NCI-H2107 treated with DMSO at 0.1 percent for 48 hours (cell line): ENCODE measurements at regions not wholly inside any gene's neighbourhood (a gene's known extent, or its start where the extent isn't known, plus 50 kb on each side); places are given as distances from the start of the nearest gene placed in this dataset.
"Not testable (repeated sequence)": the region's sequence is repeated elsewhere in the genome, so short reads cannot be mapped to it uniquely, and the experiment has no call there.

ENCODE experiments used
- DNase-seq: peaks from one replicate; lab custom pipeline; 2025; ENCODE audit not compliant: unreplicated experiment; lab: John Stamatoyannopoulos, UW

DNA sequence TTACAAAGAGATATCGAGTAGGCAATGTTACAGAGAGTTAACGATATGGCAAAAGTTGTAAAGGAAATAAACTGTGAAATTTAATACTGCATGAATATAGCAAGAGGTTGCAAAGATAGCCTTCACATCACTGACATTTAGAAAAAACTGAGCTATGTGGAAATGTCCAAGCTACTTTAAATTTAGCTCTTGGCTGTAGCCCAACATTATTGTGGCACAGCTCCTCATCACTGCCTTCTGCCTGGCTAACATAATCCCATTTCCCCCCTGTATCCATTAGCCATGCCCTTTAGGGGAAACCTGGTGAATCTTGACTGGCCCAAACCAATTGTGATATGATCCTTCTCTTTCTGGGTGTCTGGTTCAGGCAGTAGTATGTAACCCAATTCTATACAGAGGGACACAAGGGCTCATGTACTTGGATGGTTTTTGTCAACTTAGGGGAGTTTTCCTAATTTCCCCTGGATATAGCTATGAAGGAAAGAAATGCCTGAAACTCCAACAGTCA lies 115.4 kb downstream of the PFDN4 start:
- no peak for DNase-seq

DNA sequence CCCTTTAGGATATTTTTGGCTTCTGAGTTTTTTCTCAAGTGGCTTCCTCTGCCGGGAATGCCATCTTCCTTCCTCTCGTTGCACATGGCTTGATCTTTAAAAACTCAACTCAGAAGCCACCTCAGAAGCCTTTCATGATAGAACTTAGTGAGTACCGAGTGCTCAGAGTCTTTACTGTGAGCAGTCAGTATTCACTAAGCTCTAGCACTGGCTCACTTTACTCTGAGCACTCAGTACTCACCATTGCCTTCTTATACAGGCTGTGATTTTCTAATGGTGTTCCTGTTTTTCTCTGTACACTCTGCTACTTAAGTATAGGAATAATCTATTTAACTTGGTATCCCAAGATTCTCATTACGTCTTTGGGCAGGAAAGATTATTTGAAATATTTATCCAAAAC lies 116.2 kb downstream of the PFDN4 start:
- no peak for DNase-seq

DNA sequence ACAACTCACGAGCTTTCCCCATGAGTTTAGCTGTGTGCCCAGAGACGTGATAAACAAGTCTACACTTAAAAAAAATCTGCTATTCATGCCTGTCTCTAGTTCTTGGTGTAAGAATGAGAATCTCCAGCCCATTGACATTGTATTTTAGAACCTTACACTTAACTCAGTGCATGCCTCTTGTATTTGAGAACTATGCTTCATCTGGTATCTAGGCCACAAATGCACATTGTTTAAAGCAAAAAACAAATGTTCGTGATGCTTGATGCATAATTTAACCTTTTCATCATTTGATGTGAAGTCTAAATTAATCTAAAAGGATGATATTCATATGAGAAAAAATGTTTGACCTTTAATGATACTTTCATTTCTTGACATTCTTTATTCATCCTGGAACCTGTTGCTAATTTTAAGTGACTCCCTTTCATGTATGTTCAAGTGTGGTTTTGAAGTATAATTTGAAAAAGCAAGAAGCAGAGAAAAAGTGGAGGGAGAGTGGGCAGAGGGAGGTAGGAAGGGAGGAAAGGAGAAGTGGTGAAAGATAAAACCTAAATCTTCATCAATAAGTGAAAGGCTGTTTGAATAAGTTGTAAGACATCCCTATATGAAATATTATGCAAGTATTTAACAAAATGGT lies 116.9 kb downstream of the PFDN4 start:
- DNase-seq = no peak

DNA sequence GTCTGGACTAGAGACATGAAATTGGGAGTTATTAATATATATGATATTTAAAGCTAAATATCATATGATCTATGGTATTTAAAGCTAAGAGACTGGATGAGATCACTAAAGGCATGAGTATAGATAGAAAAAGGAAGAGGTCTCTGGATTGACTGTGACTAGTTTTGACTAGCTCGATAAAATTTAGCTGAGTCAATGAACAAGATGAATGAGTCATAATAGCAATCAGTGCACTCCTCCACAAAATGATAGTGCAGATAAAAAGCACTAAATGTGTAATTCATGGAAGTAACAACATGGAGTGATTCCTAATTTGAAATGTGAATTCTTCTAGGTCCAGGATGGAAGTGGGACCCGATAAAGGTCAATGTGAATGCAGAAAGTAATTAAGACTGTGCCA lies 127.4 kb downstream of the PFDN4 start:
- DNase-seq = no peak

DNA sequence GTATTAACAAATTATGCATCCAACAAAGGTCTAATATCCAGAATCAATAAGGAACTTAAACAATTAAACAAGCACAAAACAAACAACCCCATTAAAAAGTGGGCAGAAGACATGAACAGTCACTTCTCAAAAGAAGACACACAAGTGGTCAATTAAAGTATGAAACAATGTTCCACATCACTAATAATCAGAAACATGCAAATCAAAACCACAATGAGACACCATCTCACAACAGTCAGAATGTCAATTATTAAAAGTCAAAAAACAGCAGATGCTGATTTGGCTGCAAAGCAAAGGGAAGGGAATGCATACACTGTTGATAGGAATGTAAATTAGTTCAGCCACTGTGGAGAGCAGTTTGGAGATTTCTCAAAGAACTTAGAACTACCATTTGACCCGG lies 129.3 kb downstream of the PFDN4 start:
- no peak for DNase-seq

DNA sequence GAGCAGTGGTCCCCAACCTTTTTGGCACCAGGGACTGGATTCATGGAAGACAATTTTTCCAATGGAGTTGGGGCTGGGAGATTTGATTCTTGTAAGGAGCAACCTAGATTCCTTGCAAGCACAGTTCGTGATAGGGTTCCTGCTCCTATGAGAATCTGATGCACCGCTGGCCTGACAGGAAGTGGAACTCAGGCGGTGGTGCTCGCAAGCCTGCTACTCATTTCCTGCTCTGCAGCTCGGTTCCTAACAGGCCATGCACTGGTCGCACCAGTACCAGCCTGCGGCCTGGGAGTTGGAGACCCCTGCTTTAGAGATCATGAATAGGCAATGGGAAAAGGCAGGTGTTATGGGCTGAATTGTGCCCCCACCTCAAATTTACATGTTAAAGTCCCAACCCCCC lies 131.2 kb downstream of the PFDN4 start:
- DNase-seq = no peak

DNA sequence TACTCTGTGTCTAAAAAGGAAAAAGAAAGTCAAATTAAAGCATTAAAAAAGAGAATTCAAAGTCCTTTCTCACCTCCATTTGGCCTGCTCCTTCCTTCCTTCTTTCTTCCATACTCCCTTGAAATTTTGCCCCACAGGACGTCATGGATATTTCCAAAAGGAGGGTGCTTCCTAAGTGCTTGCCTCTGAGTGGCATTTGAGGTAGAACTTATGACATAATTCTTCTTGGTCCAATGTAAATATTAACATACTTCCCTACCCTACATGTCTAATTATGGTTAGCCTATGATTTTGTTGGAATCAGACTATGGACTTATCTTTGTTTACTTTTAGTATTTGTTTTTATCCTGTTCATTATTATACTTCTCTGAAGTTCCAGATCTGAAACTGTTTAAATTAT lies 132.3 kb downstream of the PFDN4 start:
- no peak for DNase-seq

DNA sequence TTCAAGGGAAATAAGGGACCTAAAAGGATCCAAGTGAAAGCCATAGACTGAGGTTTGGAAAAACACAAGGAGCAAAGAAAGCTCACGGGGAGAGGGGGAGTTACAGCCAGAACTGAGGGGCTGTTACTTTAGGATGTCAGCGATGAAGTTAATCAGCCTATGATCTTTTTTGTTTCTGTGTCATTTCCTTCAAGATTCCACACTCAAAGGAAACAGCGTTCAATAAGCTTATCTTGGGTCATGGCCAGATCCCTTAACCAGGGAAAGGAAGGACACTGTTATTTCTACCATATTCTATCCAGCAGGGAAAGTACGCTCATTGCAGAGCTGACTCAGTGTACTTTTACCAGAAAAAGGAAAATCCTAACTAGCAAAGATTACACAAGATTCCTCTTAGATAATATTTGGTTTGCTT lies 132.8 kb downstream of the PFDN4 start:
- no peak for DNase-seq

DNA sequence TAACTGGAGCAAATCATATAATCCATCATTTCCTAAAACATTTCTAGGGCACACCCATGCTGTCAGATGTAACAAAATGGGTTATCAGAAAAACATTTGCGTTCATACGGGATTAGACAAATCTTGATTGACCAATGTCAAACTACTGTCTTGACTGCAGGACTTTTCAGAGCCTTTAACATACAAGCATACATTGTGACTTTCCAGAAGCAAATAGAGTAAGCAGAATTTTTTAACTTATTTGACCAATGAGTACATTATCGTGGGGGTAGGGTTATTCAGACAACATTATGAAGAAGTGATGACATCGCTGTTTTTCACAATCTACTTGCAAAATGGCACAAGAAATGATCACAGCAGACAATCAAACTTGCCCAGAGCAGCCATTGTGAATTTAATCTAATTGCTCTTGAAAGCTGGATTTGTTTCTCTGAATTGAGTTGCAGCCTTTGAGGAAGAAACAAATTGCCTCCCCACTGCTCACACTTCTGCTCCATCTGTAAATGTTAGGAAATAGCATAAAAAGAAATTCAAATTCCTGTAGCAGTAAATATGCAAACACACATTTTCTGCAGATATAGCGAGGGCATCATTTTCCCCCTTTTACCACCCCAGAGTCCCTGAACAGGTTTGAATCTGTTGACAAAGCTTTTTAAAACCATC lies 133.0 kb upstream of the DOK5 start:
- DNase-seq = no peak

DNA sequence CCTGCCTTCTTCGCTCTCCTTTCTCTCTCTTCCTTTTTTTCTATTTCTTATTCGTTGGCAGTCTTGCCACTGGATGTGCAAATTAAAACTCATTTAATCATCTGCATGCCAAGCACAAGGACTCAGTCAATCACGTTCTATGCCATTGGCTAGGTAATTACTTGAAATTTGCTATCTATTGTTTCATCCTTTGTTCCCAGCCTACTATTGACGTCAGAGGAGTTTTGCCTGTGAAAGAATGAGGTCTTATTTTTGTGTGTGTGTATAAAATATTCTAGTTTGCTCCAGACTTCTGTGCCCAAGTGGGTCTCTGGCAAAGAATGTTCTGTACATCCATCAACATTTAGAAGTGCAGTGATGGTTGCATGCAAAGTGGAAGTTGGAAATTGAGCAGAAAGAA lies 132.3 kb upstream of the DOK5 start:
- DNase-seq = no peak

DNA sequence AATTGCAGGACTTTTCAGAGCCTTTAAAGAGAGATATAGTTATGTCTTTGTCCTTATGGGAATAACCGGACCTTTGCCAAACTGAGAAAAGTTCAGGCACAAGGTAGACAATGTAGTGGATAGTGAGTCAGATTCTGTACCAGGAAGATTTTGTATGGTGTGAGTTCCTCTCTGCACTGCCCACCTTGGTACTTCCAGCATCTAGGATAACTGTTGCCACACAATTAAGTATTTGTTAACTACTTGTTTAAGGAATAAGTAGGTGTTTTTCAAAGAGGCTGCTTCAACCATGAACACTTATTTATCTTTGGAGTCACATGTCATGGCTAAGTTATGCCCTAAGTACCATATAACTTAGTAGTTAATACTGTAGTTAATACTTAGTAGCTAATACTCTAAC lies 131.8 kb upstream of the DOK5 start:
- DNase-seq = no peak

DNA sequence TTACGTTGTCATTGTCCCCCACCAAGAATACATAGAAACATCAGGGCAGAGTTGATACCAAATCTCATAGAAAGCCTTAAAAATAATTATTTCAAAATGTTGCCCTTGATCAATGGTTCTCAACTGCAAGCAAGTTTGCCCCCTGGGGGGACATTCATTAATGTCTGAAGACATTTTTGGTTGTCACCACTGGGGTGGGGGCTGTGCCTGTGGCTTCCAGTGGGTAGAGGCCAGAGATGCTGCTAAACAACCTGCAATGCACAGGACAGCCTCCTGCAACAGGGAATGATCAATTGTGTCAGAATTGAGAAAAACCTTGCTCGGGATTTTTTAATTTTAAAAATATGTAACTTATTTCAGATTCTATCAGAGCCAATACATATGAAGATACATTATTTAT lies 130.6 kb upstream of the DOK5 start:
- DNase-seq = no peak

DNA sequence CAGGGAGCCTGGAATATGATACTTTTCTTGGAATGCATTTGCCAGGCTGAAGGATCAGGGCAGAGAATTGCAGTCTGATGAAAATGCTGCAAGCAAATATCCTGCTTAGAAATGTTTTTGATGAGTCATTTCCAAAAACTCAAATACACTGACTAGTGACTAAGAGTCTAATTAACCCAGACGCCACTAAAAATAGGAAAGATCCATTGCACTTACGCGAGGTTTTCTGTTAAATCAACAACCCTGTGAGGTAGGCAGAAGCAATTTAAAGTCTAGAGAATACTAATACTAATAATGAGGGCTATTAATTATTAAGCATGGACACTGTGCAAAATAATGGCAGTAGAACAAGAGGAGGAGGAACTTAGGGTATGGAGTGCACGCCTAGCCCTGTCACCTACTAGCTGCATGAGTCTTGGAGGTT lies 130.1 kb upstream of the DOK5 start:
- no peak for DNase-seq

DNA sequence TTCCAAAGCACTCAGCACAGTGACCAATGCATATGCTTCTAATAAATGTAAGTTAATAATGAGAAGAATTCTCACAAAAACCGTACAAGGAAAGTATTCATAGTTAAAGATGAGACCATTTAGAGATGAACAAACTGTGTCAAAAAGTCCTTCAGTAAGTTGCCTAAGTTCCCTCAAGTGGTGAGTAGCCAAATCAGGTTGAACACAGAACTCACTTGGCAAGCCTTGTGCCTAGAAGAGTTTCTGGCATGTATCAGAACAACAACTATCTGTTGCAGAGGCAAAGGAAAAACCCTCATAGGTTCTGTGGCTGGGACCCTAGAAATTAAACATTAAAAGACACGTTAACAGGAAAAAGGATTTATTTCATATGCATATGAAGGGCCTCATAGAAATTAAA lies 129.6 kb upstream of the DOK5 start:
- DNase-seq = no peak

DNA sequence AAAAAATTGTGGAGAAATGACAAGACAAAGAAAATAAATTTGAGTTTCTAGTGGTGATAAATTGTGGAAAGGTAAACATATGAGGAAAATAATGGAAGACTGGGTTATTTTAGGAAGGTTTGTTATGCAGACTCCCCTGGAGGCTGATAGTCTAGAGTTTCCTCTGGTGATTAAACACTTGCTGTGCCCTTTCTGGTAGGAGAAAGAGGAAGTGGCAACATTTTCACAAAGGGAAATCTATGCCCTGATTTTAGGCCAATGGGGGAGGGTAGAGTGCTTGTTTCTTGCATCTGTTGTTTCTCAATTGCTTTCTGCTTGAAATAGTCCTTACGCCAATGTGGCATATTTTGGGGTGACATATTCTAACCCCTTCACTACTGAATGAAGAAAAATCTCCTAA lies 129.1 kb upstream of the DOK5 start:
- no peak for DNase-seq

DNA sequence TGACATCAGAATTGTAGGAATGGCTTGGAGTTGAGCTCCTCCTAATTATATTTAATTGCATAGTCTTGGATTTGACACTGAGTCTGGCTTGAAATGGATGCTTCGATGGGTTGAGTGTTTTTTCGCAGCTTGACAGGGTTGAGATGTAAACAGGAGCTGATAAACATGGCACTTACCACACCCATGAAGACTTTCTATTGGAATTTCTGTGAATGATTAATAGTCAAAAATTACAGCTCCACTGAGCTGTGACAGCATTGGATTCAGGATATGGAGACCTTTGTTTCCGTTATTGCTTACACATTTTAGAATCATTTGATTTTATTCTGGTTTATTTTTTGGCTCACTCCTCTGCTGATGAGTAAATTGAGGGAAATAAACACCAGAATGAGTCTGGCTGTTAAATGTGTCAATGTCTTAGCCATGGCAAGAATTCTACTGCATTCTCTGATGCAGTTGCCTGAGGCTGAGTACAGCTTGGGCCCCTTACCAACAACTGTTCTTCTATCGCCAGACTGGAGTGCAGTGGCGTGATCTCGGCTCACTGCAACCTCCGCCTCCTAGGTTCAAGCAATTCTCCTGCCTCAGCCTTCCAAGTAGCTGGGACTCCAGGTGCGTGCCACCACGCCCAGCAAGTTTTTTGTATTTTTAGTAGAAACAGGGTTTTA lies 128.1 kb upstream of the DOK5 start:
- DNase-seq = no peak

DNA sequence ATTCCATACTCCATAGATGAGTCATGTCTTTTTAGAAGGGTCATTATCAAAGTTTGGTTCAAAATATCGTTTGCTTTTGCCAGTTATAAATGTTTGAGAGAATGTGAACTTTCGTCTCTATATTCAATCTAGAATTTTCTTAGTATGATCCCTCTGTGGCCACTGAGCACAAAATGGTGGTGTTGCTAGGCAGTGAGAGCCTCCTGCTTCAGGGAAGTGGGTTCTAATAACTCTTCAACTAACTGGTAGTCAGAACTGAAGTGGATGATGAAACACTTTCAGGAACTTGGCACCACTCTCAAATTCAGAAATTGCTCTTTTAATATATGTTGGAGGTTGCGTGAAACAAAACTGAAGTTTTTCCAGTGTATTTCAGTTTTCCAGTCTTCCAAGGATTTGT lies 125.0 kb upstream of the DOK5 start:
- DNase-seq = no peak

DNA sequence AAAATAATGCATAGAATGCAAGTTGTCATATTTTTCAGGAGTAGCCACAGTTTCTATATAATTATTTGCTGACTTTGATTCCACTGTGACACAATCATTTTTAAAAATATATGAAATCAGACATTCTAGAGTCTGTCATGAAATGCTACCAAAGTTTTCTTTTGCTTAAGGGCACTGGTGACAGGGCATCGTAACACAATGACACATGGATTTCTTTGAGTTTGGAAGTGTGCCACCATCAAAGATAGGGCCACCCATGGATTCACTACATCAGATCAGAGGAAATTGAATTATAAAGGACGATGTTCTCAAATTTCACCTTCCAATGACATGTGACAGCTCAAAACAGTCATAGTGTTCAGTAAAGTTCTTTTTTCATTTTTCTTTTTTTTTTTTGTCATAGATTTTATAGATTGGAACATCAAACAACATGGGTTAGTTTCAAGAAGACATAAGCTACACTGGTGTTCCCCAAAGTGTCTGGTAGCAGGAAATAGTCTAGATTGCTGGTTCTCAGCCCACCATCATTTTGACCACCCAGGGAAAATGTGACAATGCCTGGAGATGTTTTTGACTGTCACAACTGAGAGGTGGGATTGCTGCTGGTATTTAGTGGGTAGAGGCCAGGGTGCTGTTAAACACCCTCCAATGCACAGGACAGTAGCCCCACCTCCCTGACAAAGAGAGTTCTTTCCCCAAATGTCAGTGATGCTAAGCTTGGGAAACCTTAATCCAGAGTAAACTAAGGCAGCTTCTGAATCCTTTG lies 123.8 kb upstream of the DOK5 start:
- DNase-seq = no peak

DNA sequence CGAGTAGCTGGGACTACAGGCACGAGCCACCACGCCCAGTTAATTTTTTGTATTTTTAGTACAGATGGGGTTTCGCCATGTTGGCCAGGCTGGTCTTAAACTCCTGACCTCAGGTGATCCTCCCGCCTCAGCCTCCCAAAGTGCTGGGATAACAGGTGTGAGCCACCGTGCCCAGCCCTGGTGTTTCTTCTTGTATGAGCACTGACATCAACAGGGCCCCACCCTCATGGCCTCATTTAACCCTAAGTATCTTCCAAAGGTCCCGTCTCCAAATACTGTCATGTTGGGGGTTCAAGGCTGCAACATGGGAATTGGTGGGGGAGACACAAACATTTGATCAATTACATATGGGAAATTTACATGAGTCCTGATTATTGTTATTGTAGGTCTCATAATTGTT lies 122.9 kb upstream of the DOK5 start:
- not testable (repeated sequence) for DNase-seq

DNA sequence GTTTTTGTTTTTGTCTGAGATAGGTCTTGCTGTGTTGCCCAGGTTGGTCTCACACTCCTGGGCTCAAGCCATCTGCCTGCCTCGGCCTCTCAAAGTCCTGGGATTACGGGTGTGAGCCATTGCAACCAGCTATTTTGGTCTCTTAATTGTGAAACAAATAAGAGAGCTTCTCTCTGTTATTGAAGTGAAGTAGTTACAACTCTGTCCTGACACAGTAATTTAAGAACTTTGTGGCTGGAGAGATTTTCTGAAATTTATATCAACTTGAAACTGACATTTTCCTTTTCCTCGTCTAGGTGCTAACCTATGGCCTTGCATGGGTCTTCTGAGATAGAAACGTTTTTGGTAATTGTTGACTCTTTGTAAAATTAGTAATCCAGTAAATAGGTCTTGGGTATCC lies 122.1 kb upstream of the DOK5 start:
- DNase-seq = no peak

DNA sequence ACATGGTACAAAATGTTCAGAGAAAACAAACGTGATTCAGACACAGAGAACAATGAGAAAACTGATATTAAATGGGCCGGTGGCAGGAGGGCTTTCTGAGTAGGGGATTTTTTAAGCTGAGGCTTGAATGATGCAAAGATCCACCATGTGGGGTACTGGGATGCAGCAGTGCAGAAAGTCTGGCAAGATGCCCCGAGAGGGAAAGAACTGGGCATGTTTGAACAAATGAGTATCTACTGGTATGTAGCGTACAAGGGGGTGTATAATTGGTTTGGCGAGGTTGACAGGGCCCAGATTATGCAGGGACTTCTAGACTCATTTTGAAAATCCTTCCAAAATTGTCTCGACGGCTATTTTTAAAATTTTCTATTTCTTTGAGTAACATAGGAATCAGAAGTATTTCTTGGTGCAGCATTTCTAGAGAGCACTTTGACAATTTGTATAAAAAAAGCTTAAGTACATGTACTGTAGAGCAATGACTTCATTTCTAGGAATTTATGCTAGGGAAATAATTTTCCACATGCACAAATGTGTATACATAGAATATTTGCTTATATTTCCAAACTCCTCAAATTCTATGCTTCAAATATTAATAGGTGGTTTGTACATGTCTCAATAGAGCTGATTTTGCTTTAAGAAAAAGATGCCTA lies 119.6 kb upstream of the DOK5 start:
- DNase-seq = no peak
